OCI-LY1 (cell line): ENCODE measurements at regions not wholly inside any gene's neighbourhood (a gene's known extent, or its start where the extent isn't known, plus 50 kb on each side); places are given as distances from the start of the nearest gene placed in this dataset.

ENCODE experiments used
- H2AFZ ChIP-seq: fragments of 200-600 bp; sonication (generic), shearing (Covaris generic); 2 replicates; pipeline ENCODE4 v1.6.0; 2014; ENCODE audit warnings: antibody characterized with exemption, mild to moderate bottlenecking, low read length
- H3F3A ChIP-seq: fragments of 200-600 bp; sonication (generic), shearing (Covaris generic); 2 replicates; pipeline ENCODE4 v1.6.0; 2014; ENCODE audit warnings: mild to moderate bottlenecking, antibody characterized with exemption, low read length, moderate library complexity; ENCODE audit not compliant: insufficient read depth
- H3K27ac ChIP-seq: fragments of 200-600 bp; sonication (generic); 2 replicates; pipeline ENCODE4 v1.5.1; 2014; ENCODE audit warnings: low read length, mixed run types, mild to moderate bottlenecking, low read depth; ENCODE audit not compliant: poor library complexity, severe bottlenecking
- H3K27me3 ChIP-seq: fragments of 200-600 bp; sonication (generic); 2 replicates; pipeline ENCODE4 v1.6.0; 2014; ENCODE audit warnings: antibody characterized with exemption, mild to moderate bottlenecking, low read length, moderate library complexity; ENCODE audit not compliant: insufficient read depth
- H3K36me3 ChIP-seq: fragments of 200-600 bp; sonication (generic); 2 replicates; pipeline ENCODE4 v1.6.1; 2014; ENCODE audit warnings: mild to moderate bottlenecking, antibody characterized with exemption, low read length, moderate library complexity, mixed read lengths; ENCODE audit not compliant: insufficient read depth
- H3K4me1 ChIP-seq: fragments of 200-600 bp; sonication (generic); 2 replicates; pipeline ENCODE4 v1.5.1; 2014; ENCODE audit warnings: mild to moderate bottlenecking, low read length, moderate library complexity; ENCODE audit not compliant: insufficient read depth, severe bottlenecking
- H3K4me2 ChIP-seq: fragments of 200-600 bp; sonication (generic), shearing (Covaris generic); 2 replicates; pipeline ENCODE4 v1.6.1; 2014; ENCODE audit warnings: low read length
- H3K4me3 ChIP-seq: fragments of 200-600 bp; sonication (generic); 2 replicates; pipeline ENCODE4 v1.5.1; 2014; ENCODE audit warnings: low read length, low read depth, mild to moderate bottlenecking, mixed read lengths; ENCODE audit not compliant: poor library complexity, severe bottlenecking
- H3K79me2 ChIP-seq: fragments of 200-600 bp; shearing (Covaris generic); 2 replicates; pipeline ENCODE4 v1.6.1; 2016; ENCODE audit warnings: mixed run types, low read length, mixed read lengths; ENCODE audit not compliant: insufficient read depth
- H3K9ac ChIP-seq: fragments of 200-600 bp; sonication (generic), shearing (Covaris generic); 2 replicates; pipeline ENCODE4 v1.6.1; 2014; ENCODE audit warnings: mild to moderate bottlenecking, low read length, mixed read lengths
- H3K9me2 ChIP-seq: fragments of 200-600 bp; sonication (generic), shearing (Covaris generic); 2 replicates; pipeline ENCODE4 v1.6.1; 2014; ENCODE audit warnings: low read depth, mild to moderate bottlenecking, low read length, mixed read lengths
- H3K9me3 ChIP-seq: fragments of 200-600 bp; shearing (Covaris generic); 2 replicates; pipeline ENCODE4 v1.6.1; 2014; ENCODE audit warnings: low read length, mixed read lengths
- H4K20me1 ChIP-seq: fragments of 200-600 bp; sonication (generic), shearing (Covaris generic); 2 replicates; pipeline ENCODE4 v1.6.0; 2016; ENCODE audit warnings: mild to moderate bottlenecking, low read length; ENCODE audit not compliant: insufficient read depth
- CTCF ChIP-seq: fragments of 200-600 bp; sonication (generic), shearing (Covaris generic); IDR thresholded peaks from 2 replicates; pipeline ENCODE4 v1.5.1; 2017; ENCODE audit warnings: mild to moderate bottlenecking, antibody characterized with exemption, low read length, moderate library complexity, mixed read lengths
- EZH2 ChIP-seq: fragments of 200-600 bp; sonication (generic), shearing (Covaris generic); IDR thresholded peaks from 2 replicates; pipeline ENCODE4 v1.8.0; 2017; ENCODE audit warnings: borderline replicate concordance, mixed run types, mild to moderate bottlenecking, antibody characterized with exemption, low read length, moderate library complexity, mixed read lengths

GRCh38 chr2:11013196-11013595 lies 101.5 kb downstream of the KCNF1 start:
- H3K9me3 ChIP-seq: peaks cover 3% of the 10 kb centered on the region; the same call in 1 of the 2 replicates
- no peak overlapping the region for H3K4me3 ChIP-seq
- H3K79me2 ChIP-seq: no peaks in the 10 kb centered on the region
- H3K4me2 ChIP-seq: no peak overlapping the region
- no peak overlapping the region for H2AFZ ChIP-seq
- H3K9ac ChIP-seq: no peak overlapping the region
- no peaks in the 10 kb centered on the region for H3F3A ChIP-seq
- peaks cover 4% of the 10 kb centered on the region; the same call in 1 of the 2 replicates for H3K27me3 ChIP-seq
- TF ChIP-seq CTCF (no peak), EZH2 (no peak)
- no peak overlapping the region for H3K27ac ChIP-seq
- H3K36me3 ChIP-seq: no peaks in the 10 kb centered on the region; the same call in 1 of the 2 replicates
- H3K4me1 ChIP-seq: no peaks in the 10 kb centered on the region
- H3K9me2 ChIP-seq: no peaks in the 10 kb centered on the region
- no peaks in the 10 kb centered on the region for H4K20me1 ChIP-seq

- no peak overlapping the region for H3K9ac ChIP-seq
- no peak overlapping the region for H3K4me3 ChIP-seq
- no peaks in the 10 kb centered on the region for H3K79me2 ChIP-seq
- no peaks in the 10 kb centered on the region for H3K9me2 ChIP-seq
- H4K20me1 ChIP-seq: no peaks in the 10 kb centered on the region
- H2AFZ ChIP-seq: no peak overlapping the region
- no peaks in the 10 kb centered on the region for H3K4me1 ChIP-seq
- H3K27me3 ChIP-seq: peaks cover 4% of the 10 kb centered on the region; the same call in 1 of the 2 replicates
- TF ChIP-seq CTCF: no peak
- no peak overlapping the region for H3K4me2 ChIP-seq
- H3F3A ChIP-seq: no peaks in the 10 kb centered on the region
- no peaks in the 10 kb centered on the region; the same call in 1 of the 2 replicates for H3K36me3 ChIP-seq
- peaks cover 3% of the 10 kb centered on the region; the same call in 1 of the 2 replicates for H3K9me3 ChIP-seq
- no peak overlapping the region for H3K27ac ChIP-seq
These were observed 102.3 kb downstream of the KCNF1 start for GRCh38 chr2:11014026-11014425.

- Histone ChIP-seq H3K36me3 (no peaks in the 10 kb centered on the region), H3K9me2 (no peaks in the 10 kb centered on the region), H3K27me3 (peaks cover 4% of the 10 kb centered on the region; the same call in 1 of the 2 replicates), H3K9ac (no peak overlapping the region), H3K4me3 (no peak overlapping the region), H3F3A (no peaks in the 10 kb centered on the region), H3K4me2 (no peak overlapping the region), H2AFZ (no peak overlapping the region), H3K27ac (no peak overlapping the region), H4K20me1 (no peaks in the 10 kb centered on the region), H3K9me3 (no peaks in the 10 kb centered on the region), H3K4me1 (no peaks in the 10 kb centered on the region), H3K79me2 (no peaks in the 10 kb centered on the region)
- TF ChIP-seq EZH2 (no peak), CTCF (no peak)
These were observed 105.1 kb downstream of the KCNF1 start for GRCh38 chr2:11016735-11017388.
